HuH-7 (cell line): ENCODE measurements at regions not wholly inside any gene's neighbourhood (a gene's known extent, or its start where the extent isn't known, plus 50 kb on each side); places are given as distances from the start of the nearest gene placed in this dataset.

Experiments
- DNase-seq: peaks from one replicate; pipeline ENCODE4 v3.0.0; 2011; ENCODE audit warnings: low spot score

DNA sequence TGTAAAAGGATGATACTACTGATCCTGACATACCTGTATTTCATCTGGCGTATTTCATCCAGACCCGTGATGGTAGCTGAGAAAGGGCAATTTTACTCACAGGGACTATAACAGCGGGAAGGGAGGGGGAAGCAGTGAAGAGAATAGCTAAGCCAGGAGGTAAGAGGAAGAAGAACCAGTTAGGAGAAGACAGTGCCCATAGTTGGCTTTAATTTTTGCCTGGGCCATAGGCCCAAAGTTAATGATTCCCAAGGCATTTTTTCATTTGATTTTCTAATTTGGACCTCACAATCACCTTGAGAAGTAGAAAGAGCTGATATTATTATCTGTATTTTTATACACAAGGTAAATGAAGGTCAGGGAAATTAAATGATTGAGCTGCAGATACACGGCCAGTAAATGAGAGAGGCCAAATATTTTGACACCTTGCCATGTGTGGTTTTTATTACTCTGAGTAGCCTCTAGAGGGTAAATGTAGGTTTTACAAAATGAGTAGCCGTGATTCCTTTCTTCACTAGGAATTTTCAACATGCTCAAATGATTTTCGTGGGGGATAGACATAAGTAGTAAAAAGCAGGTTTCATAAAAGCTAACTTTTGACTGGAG lies 382.2 kb downstream of the FUT8 start:
- DNase-seq, result no peak

DNA sequence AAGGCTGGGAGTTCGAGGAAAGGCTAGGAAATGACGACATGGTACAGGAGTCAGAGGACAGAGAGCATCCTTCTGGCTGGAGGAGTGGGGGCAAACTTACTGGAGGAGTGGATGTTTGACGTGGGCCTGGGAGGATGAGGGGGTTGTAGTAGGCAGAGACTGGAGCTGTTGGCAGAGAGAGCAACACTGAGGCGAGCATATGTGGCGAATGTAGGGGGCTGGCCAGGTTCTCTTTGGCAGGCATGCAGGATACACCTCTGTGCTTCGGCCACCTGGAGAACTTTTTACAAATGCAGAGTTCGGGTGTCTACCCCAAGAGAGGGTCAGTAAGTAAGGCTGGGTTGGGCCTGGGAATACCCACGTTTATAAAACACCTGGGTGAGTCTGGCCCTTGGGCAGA lies 385.7 kb downstream of the FUT8 start:
- no peak for DNase-seq

DNA sequence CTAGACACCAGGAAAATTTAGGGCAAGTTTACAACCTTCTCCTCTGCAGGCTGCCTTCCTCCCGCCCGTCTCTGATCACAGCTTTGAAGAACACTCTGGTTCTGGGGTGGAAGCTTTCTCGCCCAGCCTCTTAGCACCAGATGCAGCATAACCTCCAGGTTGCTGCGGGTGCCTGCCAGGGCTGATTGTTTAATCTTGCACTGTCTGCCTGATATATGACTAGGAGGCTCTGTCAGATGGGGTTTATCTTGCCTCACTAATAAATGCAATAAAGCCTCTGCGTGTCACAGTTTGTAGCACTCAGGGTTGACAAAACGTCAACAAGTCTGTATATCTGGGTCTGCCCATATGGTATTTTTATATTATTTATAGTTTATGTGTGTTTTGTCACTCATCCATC lies 388.2 kb downstream of the FUT8 start:
- no peak for DNase-seq

DNA sequence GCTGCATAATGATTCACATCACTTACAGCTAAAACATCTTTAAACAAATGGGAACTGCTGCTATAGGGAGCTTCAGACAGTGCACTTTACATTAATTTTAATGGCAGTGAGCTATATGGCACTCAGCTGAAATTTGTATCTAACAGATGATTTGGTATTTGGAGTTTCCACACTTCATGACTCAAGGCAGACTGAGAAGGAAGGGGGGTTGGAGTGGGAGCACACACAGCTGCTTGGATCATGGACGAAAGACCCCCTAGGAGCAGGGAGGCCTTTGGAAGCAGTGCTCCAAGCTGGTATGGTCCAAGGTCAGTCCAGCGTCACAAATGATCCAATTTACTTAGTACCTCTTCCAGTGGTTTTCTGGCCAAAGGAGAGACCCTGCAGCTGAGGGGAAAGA lies 389.7 kb downstream of the FUT8 start:
- no peak for DNase-seq

DNA sequence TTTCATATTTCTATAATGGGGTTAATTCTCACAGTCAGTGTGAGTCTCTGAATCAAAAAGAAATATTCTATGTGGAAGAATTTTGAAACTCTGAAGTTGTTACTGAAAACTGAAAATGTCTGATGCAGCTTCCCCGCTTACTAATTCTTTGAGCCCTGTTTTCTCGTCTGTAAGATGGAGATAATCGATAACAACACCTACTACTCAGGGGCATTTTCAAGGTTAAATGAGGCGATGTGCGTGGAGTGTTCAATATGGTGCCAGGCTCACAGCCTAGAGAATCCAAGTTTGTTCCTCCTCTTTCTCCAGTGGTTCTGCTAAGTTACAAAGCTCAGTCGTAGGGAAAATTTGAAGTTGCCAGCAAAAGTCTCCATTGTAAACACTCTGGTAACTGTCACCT lies 391.4 kb downstream of the FUT8 start:
- DNase-seq, result no peak

DNA sequence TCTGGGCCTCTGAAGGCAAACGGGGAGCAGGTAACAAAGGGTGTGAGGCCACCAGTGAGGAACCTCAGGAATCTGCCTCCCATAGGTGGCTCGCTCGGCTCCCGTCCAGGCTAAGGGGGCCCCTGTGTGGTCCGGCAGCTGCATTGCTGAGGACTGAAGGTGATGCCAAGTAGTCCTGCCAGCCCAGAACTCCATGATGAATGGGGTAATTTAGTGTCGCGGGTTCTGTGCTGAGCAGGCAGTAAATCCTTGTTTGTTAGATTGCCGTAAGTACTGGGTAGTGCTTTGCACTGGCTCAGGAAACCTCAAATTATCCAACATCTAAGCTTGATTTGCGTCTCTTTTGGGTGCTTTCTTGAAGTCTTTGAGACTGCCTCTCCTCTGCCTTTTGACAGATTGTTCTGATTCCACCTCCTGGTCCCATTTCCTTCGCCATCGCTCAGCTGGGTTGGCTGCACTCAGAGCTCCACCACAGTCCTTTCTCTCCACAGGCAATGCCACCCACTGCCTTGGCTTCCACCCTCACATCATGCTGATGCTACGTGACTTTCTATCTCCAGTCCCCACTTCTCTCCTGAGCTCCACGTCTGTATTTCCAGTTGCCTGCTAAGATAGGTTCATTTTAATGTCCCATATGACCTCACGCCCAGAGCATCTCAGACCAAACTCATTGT lies 392.0 kb downstream of the FUT8 start:
- DNase-seq, result no peak

DNA sequence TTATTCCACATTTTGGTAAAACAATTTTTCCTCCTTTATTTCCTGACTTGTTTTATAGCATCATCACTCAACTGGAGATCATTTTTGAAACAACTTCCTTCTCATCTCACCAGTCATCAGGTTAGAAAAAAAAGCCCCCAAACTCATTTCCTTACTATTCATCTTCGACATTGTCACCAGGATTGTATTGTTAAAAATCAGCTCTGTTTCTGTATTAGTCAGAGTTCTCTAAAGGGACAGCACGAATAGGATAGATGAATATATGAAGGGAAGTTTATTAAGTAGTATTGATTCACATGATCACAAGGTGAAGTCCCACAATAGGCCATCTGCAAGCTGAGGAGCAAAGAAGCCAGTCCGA lies 392.6 kb downstream of the FUT8 start:
- no peak for DNase-seq

DNA sequence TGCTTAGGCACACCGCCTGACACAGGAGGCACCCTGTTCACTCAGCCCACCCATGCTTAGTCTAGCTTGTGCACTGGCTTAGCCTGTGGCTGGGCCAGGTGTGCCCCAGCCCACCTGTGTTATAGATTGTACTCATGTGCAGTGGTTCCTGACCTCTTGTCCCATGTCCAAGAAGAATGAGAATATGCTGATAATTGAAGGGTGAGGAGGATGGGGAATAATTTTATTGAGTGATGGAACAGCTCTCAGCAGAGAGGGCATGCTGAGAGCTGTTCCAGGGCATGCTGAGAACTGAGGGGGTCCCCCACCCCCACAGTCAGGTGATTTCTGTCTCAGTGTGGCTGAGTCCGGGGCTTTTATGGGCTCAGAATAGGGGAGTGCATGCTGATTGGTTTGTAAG lies 395.9 kb downstream of the FUT8 start:
- DNase-seq, result no peak

DNA sequence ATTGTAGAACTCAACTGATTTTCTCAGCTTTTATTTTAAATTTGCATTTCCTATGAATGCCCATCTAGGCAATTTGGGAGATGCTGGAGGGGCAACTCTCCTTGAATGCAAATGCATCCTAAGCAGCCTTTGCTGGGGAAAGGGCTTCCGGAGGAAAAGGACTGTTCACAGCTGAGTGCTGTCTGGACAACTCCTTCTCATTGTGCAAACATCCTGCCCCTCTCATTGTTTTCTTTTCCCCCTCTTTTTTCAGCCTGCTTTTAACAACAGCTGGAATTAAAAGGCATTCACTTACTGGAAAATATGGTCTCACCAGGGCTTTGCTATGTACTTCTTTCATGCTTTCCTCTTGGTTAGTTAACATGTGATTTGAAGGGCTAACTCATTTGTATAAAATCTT lies 397.8 kb downstream of the FUT8 start:
- DNase-seq, result no peak

DNA sequence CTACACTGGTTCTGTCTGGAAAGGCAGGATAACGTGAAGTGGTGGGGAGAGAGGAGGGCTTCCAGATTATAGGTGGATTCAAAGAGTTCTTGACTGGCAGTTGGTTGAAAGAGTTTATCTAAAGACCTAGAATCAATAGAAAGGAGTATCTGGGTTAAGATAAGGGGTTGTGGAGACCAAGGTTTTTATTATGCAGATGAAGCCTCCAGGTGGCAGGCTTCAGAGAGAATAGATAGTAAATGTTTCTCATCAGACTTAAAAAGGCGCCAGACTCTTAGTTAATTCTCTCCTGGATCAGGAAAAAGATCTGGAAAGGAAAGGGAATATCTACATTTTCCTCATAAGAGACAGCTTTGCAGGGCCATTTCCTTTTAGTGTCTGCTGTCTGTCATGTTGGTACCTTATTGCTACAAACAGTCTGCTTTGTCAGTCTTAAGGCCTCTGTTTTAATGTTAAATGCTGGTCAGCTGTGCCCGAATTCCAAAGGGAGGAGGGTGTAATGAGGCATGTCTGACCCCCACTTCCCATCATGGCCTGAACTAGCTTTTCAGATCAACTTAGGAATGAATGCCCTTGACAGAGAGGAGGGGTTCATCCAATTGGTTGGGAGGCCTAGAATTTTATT lies 401.3 kb downstream of the FUT8 start:
- no peak for DNase-seq

DNA sequence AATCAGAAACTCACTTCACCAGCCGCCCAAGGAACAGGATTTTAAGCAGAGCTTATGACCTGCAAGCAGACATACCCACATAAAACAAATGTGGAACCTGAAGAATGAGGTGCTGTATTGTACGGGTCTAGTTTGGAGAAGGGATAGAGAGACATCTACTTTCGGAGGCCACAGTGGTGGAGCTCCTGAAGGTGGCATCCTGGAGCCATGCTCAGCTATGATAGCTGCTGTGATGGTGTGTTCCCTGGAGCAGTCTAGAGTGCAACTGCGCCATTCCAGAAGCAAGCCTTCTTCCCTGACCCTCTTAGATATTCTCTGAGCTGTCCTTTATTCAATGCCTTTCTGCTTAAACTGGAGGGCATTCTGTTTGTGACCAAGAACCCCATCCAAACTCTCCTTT lies 402.6 kb downstream of the FUT8 start:
- no peak for DNase-seq

DNA sequence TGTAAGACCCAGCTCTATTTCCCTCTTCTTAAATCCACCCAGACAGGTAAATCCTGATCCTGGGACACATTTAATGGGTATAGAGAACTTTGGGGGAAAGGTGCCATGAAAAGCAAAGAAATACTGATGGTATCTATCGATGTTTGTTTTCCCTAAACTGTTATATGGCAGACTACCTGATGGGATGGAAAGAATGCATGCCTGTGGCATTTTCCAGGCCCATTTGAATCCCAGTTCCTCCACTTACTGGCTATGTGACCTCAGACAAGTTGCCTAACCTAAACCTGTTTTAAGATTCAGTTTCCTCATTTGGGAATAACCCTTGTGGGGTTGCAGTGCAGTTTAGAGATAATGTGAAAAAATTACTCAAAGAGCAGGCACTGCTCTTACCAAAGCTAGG lies 404.5 kb downstream of the FUT8 start:
- no peak for DNase-seq

DNA sequence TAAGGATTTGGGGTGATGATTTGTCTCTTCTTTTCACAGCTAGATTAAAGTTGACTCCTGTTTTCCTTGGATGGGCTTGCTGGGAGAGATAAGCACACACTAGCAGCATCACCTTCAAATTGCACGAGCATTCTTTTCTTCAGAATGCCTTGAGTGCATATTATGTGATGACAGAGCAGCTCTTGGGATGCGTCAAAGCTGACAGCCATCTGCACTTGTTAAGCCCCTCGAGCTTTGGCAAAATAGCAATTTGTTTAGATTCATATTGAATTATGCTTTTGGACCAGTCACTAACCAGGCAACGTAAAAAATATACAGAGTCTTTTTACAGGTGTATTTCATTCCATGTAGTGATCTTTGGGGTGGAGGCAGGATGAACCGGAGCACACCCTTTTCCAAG lies 407.0 kb downstream of the FUT8 start:
- DNase-seq, result no peak

DNA sequence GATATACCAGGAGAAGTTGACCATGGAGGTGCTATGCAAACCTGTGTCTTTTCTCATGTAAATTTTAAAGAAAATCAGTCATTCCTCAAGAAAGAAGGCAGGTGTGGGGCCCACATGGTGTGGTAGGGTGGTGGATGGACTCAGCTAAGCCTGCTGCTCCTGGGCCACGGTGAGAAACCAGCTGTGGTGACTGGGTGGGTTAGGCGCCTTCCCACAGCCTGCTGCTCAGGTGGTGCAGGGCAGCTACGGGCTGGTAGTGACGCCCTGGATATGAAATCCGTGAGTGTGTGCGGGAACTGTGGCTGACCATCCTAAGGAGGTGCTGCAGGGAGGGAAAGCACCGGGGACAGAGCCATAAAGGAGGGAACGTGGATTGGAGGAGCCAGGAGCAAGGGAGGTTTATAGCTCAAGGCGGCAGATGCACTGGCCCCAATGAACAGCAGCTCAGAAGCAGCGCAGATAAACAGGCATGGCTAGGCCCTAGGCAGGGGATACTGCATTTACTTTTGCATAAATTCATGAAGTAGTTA lies 408.8 kb downstream of the FUT8 start:
- DNase-seq, result no peak

DNA sequence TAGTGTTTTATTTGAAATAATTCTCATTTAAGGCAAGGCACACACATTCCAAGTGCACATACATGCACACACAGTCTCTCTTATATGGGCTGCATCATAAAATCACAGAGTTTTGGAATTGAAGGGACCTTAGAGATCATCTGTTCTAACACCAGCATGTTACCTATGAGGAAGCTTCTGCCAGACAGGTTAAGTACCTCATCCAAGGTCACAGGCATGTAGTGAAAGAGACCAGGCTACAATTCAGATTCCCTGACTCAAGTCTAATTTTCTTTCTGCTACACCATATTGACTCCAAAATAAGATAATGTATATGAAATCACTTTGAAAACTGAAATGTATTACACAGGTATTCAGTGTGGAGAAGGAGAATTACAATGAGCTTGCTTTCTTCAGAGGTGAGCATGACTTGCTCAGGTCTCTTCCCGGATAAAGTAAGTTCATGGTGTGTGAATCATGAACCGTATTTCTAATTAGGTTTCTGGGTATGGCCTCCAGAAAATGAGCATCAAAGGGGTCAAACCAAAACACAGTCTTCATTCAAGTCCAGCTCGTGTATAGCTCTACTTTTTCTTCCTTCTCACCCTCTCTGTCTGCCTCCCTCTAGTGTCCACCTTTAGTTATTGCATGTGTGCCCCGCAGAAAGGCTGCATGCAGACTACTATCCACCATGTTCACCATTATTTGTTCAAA lies 411.9 kb downstream of the FUT8 start:
- DNase-seq, result peak; percentile 38

DNA sequence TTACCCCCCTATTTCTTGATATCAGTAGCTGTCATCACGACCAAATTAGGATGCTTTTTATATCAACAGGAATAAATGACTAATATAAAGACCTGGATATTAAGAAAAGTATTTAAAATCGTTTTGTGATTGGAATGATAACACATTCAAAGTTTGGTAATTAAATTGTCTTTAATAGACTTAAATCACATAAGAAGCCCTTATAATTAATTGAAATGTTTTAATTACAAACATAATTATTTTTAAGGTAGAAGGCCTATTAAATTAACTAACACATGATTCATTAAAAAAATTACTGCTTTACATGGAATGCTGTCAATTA lies 412.4 kb downstream of the FUT8 start:
- DNase-seq, result no peak

DNA sequence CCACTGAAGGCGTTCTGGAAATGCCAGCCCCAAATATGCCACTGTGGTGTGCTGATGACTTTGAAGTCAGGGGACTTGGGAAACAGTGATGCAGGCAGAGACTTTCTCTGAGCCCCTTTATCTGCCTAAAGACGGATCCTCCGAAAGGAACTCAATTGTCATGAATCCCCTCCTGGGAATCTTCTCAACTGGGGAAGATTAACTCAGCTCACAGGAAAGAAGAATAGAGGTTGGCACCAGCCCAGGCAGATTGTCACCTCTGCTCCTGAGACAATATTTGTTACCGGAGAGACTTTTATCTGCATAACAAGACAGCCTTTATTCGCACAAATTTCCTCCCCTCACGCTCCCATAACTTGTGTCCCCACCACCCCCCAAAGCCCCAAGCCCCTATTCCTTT lies 414.4 kb downstream of the FUT8 start:
- DNase-seq, result no peak

DNA sequence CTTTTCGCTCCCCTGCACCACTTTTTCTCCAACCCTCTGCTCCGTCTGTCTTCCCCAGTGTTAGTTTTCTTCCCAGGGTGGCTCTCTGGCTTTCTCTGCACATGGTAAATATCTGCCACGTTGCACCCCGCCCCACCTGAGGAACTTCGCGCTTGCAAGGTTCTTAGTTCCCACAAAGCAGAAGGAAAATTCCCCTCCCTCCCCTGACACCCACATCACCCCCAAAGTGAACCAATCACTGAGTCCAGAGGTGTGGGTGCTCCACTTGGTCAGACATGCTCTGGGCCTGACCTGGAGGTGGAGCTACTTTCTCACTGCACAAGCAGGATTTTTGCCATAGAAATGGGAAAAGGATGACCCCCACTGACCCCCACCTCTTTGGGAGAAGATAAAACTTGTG lies 415.0 kb downstream of the FUT8 start:
- no peak for DNase-seq

DNA sequence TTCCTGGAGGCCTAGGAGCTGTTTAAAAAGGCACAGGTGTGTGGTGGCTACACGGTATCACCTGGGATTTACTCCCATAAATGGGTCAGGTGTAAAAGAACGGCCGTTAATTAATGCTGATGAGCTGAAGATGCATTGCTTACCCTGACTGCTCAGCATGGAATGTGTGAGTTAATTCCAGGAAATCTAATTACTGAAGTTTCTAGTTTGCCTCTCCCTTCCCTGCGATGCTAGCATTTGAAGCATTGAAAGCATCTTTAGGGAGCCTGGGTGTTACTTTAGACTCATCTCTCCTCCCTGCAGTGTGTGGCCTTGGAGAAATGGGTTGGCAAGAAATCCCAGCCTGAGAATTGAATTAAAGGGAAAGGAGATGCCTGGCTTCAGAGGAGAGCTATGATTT lies 415.9 kb downstream of the FUT8 start:
- no peak for DNase-seq

DNA sequence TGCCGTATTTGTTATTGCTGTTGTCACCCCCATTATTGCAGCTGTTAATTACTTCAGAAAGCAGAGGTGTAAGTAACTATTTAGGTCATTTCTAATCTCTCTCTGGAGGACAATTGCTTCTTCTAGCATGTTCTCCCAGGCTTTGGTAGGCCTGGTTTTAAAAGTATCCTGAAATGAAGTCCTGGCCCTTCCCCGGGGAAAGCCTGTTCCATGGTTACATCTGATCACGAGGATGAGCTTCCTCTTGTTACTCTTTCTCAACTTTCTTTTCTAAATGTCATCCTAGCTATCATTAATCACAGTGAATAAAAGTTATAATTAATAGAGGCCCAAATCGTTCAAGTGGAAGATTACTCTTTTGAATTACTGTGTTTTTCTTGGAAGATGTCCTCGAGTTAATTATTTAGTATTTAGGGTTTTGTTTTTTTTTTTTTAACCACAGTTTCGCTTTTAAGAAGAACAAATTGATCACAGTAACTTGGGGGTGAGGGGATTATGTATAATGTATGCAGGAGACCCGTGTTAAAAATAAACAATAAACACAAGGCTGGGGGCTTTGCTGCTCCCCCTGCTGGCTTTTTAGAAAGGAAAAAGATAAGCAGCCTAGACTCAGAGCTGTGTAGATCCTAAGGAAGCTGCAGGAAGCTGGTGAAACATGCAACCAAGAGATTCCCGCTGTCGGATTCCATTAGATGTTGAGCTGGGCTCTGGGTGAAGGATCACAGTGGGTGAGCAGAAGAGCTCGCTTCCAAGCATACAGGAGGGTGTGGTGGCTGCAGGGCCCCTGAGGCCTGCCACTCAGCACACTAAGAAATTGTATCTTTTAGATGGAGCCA lies 420.1 kb downstream of the FUT8 start:
- DNase-seq, result no peak

DNA sequence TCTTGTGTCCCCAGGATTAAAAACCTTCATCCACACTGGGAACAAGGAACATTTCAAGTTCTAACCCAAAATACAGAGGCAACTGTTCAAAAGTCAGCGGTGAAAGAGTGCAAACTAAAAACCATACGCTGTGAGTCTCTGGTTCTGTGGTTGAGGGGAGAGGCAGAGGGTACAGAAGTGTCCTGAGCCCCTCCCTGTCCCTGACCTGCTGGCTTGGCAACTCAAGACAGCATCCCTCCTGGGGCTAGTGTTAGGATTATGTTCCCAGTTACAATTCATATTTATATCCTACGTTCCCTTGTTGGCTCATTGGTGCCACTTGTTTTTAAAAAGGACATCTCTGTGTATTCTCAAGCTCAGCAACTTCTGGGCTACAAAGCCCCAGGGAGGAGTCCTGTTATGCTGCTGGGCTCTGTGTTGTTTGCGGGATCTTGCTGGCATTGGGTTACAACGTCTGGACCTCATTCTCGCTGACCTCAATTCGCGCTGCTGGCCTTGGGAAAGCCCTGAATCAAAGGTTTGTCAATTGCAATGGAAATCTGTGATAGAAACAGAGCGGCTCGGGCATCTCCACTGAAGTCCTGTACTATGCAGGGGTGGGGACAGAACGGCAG lies 420.8 kb downstream of the FUT8 start:
- no peak for DNase-seq

DNA sequence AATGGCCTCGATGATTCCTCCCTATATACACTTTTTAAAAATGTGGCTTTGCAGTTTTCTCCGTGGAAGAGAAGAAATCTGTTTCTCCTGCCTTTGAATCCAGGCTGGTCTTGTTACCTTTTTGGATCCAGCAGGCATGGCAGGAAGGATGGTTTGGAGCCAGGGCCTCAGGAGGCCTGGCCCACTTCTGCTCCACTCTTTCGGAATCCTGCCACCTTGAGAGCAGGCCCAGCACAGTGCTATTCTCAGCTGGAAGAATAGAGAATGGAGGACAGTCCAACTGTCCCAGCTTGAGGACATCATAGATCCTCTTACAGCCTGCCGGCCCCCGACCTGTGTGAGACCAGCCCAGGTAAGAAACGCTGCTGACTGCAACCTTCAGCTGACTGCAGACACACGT lies 421.5 kb downstream of the FUT8 start:
- DNase-seq, result no peak
